ENCODE measurements at regions not wholly inside any gene's neighbourhood (a gene's known extent, or its start where the extent isn't known, plus 50 kb on each side); places are given as distances from the start of the nearest gene placed in this dataset.

DNA sequence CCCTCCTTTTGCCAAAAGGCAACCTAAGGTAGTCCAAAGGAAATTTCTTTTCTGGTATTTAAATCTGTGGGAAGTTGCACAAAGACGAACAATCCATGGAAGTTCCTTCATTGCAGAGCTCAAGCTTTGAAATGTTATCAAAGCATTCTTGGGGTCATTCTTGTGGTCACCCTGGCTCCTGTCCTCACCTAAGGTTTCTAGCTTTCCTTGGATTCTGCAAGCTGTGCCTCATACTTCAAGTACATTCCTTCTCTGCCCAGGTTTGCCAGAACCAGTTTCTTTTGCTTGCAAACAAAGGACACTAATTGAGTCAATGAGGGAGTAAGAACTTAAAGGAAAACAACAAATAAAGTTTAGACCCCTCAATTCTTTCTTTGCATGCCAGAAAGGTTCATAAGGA, 329.8 kb upstream of the PDZRN3 start:
- no peaks in the 10 kb centered on the region for H3K4me1 ChIP-seq (ENCODE audit: control insufficient read depth, low read length)
- H3K79me2 ChIP-seq (ENCODE audit: control insufficient read depth, low read length): no peaks in the 10 kb centered on the region
- no peaks in the 10 kb centered on the region for H3K27me3 ChIP-seq (ENCODE audit: control insufficient read depth, low read length)
- no peaks in the 10 kb centered on the region for H4K20me1 ChIP-seq (ENCODE audit: control insufficient read depth, insufficient read depth, low read depth, low read length)
- H3K4me2 ChIP-seq (ENCODE audit: low read length): no peak overlapping the region
- no peaks in the 10 kb centered on the region for H3F3A ChIP-seq (ENCODE audit: control insufficient read depth, insufficient read depth)
- H3K36me3 ChIP-seq (ENCODE audit: control insufficient read depth, low read length): no peaks in the 10 kb centered on the region
- TF ChIP-seq, protein P1, sequence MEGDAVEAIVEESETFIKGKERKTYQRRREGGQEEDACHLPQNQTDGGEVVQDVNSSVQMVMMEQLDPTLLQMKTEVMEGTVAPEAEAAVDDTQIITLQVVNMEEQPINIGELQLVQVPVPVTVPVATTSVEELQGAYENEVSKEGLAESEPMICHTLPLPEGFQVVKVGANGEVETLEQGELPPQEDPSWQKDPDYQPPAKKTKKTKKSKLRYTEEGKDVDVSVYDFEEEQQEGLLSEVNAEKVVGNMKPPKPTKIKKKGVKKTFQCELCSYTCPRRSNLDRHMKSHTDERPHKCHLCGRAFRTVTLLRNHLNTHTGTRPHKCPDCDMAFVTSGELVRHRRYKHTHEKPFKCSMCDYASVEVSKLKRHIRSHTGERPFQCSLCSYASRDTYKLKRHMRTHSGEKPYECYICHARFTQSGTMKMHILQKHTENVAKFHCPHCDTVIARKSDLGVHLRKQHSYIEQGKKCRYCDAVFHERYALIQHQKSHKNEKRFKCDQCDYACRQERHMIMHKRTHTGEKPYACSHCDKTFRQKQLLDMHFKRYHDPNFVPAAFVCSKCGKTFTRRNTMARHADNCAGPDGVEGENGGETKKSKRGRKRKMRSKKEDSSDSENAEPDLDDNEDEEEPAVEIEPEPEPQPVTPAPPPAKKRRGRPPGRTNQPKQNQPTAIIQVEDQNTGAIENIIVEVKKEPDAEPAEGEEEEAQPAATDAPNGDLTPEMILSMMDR (IDR thresholded peaks at IDR 0.05; ENCODE audit: low read depth, low read length, poor library complexity, severe bottlenecking): no peak
- TF ChIP-seq EZH2phosphoT487 (IDR thresholded peaks at IDR 0.05; ENCODE audit: borderline replicate concordance, low read length): no peak
- no peaks in the 10 kb centered on the region for H3K9me3 ChIP-seq (ENCODE audit: control insufficient read depth, insufficient read depth, low read length)
- no peaks in the 10 kb centered on the region for H3K9me2 ChIP-seq (replicated peaks; ENCODE audit: control insufficient read depth, low read length)
- no peak overlapping the region for H3K4me3 ChIP-seq (ENCODE audit: low read length)
- no peak overlapping the region for H3K27ac ChIP-seq (ENCODE audit: low read depth, low read length)

DNA sequence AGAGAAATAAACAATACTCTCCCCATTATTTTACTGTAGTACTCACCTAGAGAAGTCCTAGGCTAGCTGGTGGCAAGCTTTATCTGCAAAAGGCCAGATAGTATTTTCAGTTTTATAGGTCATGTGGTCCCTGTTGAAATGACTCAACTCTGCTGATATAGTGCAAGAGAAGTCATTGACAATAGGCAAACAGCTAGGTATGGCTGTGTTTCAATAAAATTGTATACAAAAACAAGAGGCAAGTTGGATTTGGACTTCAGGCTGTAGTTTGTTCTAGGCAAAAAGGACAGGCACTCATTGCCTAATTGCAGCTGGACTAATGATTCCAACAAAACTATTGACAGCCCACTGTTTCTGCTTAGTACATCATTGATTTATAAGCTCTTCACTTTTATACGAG, 328.0 kb upstream of the PDZRN3 start:
- Histone ChIP-seq H3F3A (ENCODE audit: control insufficient read depth, insufficient read depth) (no peaks in the 10 kb centered on the region), H3K4me2 (ENCODE audit: low read length) (no peak overlapping the region), H3K27me3 (ENCODE audit: control insufficient read depth, low read length) (no peaks in the 10 kb centered on the region), H4K20me1 (ENCODE audit: control insufficient read depth, insufficient read depth, low read depth, low read length) (no peaks in the 10 kb centered on the region), H3K4me3 (ENCODE audit: low read length) (no peak overlapping the region), H3K36me3 (ENCODE audit: control insufficient read depth, low read length) (no peaks in the 10 kb centered on the region), H3K9me3 (ENCODE audit: control insufficient read depth, insufficient read depth, low read length) (no peaks in the 10 kb centered on the region), H3K9me2 (replicated peaks; ENCODE audit: control insufficient read depth, low read length) (no peaks in the 10 kb centered on the region), H3K27ac (ENCODE audit: low read depth, low read length) (no peak overlapping the region), H3K79me2 (ENCODE audit: control insufficient read depth, low read length) (no peaks in the 10 kb centered on the region), H3K4me1 (ENCODE audit: control insufficient read depth, low read length) (no peaks in the 10 kb centered on the region)
- TF ChIP-seq, protein P1 (IDR thresholded peaks at IDR 0.05; ENCODE audit: low read depth, low read length, poor library complexity, severe bottlenecking): no peak
- no peak for TF ChIP-seq EZH2phosphoT487 (IDR thresholded peaks at IDR 0.05; ENCODE audit: borderline replicate concordance, low read length)

DNA sequence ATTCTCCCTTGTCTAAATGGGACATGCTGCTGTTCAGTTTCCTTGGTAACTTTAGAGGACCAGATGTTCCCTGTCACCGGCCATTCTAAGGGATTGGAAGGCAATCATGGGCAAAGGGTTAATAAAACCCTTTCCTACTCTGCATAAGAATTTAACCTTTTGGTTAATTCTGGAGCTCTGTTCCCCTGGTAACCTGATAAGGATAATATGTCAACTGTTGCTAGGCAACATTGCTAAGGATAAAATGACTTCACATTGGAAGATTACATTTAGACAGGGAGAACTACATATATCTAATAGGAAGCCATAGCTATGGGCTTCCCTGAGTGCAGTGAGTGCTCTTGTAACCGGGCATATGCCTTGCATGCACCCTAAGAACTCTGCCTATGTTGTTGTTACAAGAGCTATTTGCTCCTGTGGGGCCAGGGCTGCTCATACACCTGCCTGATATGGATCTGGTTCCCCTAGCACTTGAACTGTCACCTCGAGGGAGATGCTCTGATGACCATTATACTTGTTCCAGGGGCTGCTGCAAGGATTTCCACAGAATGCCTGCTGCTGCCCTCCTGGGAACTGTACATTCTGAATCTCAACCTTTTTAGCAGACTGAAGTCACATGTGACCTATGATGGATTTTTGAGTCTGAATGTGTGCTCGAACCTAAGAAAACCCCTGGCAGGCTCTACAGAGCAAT, 326.3 kb upstream of the PDZRN3 start:
- TF ChIP-seq, protein P1 (IDR thresholded peaks at IDR 0.05; ENCODE audit: low read depth, low read length, poor library complexity, severe bottlenecking): no peak
- TF ChIP-seq EZH2phosphoT487 (IDR thresholded peaks at IDR 0.05; ENCODE audit: borderline replicate concordance, low read length): no peak
- H3K4me3 ChIP-seq (ENCODE audit: low read length): no peak overlapping the region
- no peaks in the 10 kb centered on the region for H3K4me1 ChIP-seq (ENCODE audit: control insufficient read depth, low read length)
- no peaks in the 10 kb centered on the region for H3K9me3 ChIP-seq (ENCODE audit: control insufficient read depth, insufficient read depth, low read length)
- H3K9me2 ChIP-seq (replicated peaks; ENCODE audit: control insufficient read depth, low read length): no peaks in the 10 kb centered on the region
- no peaks in the 10 kb centered on the region for H3K79me2 ChIP-seq (ENCODE audit: control insufficient read depth, low read length)
- H3K27ac ChIP-seq (ENCODE audit: low read depth, low read length): no peak overlapping the region
- H3K4me2 ChIP-seq (ENCODE audit: low read length): no peak overlapping the region
- no peaks in the 10 kb centered on the region for H3F3A ChIP-seq (ENCODE audit: control insufficient read depth, insufficient read depth)
- H3K27me3 ChIP-seq (ENCODE audit: control insufficient read depth, low read length): no peaks in the 10 kb centered on the region
- no peaks in the 10 kb centered on the region for H4K20me1 ChIP-seq (ENCODE audit: control insufficient read depth, insufficient read depth, low read depth, low read length)
- H3K36me3 ChIP-seq (ENCODE audit: control insufficient read depth, low read length): no peaks in the 10 kb centered on the region
